NCI-H187 (cell line): ENCODE measurements at regions not wholly inside any gene's neighbourhood (a gene's known extent, or its start where the extent isn't known, plus 50 kb on each side); places are given as distances from the start of the nearest gene placed in this dataset.

Experiments
- DNase-seq, 2 experiments: peaks; one replicate each; lab custom pipeline; 2025; lab: John Stamatoyannopoulos, UW

DNA sequence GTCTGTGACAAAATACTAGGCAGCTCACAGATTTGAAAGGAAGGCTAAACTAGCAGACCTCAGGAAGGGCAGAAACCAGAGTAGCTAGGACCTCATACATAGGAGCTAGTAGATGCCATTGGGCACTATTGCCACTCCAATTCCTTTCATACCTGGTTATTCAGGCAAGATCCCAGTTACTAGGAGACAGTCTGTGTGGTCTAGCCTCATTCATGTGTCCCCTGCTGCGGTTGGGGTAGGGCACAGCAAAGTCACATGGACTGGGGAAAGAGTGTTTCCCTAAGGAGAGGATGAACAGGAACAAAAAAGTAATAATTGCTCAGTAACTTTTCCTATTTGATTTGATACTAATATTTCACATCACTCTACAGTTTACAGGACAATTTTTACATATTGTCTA, 204.6 kb upstream of the HEY2 start:
- no peak for DNase-seq

DNA sequence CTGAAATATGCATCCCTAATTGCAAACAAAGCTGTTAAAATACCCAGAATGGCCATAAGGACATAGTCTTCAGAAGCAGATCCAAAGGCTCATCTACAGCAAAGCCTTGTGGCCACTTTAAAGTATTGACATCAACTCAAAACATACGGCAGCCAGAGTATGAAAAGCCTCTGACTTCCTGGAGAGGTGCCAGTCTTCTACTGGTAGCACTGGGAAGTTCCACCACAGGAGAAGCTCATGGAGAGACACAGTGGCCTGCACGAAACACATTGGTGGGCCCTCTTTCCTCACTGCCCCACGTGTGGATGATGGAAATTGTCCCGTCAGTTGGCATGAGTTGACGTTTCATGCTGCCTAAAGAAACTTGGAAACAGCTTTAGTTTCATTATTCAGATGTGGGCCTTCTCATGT, 202.6 kb upstream of the HEY2 start:
- DNase-seq, result no peak

- no peak for DNase-seq
Observed at GRCh38 chr6:125547381-125547780, 202.1 kb upstream of the HEY2 start.

- no peak for DNase-seq
Observed at GRCh38 chr6:125549202-125549884, 200.1 kb upstream of the HEY2 start.

DNA sequence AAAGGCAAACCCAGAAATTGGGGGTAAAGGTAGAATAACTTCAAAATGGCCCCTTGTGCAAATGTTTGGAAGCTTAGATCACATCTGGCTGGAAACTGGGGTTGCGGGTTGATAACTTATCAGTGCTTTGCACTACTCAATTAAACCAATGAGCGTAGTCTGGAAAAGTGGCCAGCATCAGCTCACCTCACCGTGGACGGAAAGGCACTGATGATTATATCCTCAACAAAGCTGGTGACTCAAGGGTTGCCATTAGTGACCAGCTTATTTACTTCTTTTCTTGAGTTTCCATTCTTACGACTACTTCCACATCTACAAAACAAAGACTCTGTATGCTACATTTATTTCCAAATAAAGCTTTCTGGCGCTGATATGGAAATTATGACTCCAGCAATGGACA, 198.5 kb upstream of the HEY2 start:
- DNase-seq, result no peak

DNA sequence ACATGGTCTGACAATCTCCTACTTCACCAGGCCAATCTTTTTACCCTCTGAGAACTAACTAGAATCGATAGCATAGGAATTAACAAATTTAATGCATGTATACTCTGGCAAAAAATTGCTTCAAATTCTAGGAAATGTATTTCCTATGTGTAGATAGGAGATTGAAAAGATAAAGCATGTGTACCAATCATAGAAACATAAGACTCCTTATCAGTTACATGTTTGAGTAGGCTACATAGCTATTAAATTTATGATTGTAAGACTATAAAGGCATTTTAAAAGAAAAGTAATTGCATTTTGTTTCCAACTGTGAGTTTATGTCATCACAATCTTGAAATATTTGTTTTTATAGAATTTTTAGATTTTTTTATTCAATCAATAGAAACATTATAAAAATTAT, 196.6 kb upstream of the HEY2 start:
- no peak for DNase-seq

DNA sequence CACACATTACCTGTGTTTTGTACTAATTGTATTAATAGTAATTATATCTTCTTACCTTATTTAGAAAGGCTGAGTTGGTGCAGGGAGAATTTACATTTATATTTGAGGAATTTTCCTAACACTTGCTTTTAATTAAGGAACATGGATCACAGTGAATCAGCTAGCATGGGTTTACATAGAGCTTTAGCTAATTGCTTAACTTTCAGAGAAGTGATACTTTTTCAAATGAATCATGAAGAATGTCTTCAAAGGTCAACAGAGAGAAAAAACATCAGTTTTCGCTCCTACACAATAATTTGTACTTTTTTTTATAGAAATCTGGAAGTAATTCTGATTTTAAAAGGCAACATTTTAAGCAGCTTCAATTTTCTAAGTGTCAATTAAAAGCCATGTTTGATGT, 195.0 kb upstream of the HEY2 start:
- DNase-seq, result no peak

DNA sequence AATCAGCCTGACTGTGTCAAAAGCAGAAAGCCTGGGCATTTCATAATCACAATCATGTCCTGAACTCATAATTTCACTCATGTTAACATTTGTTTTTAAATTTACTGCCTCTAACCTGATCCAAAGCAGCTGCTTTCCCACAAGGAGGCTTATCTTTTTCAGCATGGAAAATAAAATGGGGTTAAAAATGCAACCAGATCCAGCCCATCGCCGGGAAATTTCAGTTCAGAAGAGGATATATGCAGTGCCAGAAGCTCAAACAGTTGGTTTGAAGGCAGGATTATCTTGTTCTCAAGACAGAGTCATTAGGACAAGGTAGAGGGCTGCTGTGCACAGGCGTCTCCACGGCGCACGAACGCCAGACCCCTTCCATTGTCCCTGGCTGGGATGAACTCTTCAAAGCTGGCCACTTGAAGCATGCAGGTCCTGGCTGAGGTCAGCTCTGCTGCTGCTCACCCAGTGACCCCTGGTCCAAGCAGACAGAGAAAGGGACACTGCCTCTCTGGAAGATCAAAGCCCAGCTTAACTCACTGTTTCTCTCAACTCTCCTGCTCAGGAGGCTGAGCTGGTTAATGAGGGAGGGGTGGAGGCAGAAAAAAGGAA, 191.1 kb upstream of the HEY2 start:
- no peak for DNase-seq

DNA sequence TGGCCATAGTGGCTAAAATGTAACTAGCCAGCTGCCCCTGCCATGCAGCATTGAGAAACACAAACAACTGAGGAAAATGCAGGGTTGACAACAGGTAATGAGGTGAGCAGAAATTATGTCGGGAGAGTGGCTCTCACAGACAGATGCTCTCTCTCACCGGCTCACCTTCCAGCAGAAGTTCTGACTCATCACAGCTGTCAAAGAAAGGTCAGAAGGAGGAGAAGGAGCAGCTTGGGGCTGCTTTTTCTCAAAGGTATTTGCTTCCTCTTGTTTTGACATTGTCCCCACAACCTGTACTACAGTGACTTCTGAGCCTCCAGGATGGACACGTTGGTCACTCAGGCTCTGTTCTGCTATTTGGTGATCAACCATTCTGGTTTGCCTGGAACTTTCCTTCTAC, 190.5 kb upstream of the HEY2 start:
- no peak for DNase-seq

- DNase-seq, result no peak
Observed at GRCh38 chr6:125562156-125562555, 187.3 kb upstream of the HEY2 start.

- DNase-seq, result no peak
Observed at GRCh38 chr6:125564941-125565340, 184.5 kb upstream of the HEY2 start.

DNA sequence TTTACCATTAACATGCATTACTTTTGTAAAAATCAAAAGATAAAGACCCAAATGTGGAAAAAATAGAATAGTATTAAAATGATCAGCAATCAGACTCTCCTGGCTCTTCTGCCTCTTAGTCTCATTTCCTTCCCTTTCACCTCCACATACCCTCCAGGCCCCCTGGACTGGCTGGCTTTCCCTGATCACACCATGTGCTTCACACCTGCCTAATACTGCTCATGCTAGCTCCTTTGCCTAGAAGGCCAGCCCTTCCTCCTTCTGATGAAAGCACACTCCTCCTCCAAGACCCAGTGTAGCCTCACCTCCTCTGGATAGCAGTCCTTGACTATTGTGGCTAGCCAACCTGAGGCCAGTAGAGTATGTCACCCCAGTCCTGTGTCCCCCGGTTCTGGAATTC, 182.0 kb upstream of the HEY2 start:
- no peak for DNase-seq

DNA sequence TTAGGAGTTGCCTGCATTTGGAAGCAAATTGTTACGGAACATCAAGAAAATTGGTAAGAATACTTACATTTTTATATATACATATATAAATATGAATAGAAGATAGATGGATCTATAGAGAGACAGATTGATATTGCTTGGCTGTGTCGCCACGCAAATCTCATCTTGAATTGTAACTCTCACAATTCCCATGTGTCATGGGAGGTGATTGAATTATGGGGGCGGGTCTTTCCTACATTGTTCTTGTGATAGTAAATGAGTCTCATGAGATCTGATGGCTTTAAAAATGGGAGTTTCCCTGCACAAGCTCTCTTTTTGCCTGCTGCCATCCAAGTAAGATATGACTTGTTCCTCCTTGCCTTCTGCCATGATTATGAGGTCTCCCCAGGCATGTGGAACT, 180.8 kb upstream of the HEY2 start:
- no peak for DNase-seq

DNA sequence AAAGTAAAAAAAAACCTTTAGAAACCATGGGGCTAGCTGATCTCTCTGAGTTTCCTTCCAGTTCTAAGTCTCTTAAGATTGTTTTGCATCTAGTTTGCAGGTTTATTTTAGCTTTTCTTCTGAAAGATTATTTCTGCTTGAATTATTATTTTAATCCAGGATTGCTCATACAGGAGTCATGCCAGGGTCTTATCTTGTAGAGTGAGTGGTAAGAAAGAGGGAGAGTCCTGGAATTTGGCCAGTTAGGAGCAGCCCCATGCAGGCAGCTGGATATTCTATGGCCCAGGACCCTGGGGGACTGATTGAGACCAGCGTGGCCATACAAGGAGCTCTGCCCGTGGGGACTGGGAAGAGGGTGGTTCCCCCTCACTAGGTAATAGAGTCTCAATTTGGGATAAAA, 178.9 kb upstream of the HEY2 start:
- no peak for DNase-seq

DNA sequence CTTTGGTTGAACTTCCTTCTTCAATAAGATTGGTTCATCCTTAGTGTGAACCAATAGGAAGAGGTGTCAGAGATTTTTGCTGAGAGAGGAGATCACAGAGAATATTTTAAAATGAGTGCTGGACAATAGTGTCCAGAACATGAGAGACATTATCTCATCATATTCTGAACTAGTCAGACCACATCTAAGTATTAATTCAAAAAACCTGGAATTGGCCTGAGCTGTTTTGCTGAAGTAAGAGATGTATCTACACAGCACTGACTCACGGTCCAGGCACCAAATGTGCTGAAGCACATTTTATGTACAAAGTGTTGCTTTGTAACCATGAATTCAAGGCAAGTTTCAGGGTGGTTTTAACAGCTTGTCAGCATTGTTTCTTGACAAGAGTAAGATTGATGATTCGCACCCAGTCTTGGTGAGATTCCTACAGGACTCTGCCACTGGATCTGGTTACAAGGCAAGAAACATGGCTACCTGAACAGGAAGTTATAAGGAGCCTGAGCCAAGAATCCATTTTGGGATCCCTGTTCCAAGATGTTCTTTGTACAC, 178.2 kb upstream of the HEY2 start:
- no peak for DNase-seq

GRCh38 chr6:125574604-125575003, 174.8 kb upstream of the HEY2 start:
- no peak for DNase-seq

- no peak for DNase-seq
Observed at GRCh38 chr6:125577124-125577662, 172.2 kb upstream of the HEY2 start.

DNA sequence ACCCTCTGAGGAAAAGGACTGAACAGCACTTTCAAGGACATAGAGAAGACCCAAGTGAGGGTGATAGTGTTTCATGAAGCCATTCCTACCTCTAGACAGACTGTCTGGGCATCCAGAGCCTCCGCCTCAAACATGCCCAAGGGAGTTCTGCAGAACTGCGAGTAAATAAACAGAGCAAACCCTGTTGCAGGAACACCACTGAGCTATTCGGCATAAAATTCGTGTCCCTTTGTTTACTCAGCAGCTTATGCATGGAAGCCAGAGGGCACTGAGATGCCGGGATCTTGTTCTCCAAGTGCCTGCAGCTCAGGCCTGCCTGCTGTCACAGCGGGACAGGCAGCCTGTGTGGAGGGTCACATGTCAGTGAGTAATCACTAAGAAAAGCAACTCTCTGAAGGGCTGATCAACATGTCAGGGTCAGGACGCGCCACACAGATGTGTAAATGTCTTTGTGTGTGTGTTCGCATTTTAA, 164.9 kb upstream of the HEY2 start:
- DNase-seq, result peak; percentile 20 to 47

DNA sequence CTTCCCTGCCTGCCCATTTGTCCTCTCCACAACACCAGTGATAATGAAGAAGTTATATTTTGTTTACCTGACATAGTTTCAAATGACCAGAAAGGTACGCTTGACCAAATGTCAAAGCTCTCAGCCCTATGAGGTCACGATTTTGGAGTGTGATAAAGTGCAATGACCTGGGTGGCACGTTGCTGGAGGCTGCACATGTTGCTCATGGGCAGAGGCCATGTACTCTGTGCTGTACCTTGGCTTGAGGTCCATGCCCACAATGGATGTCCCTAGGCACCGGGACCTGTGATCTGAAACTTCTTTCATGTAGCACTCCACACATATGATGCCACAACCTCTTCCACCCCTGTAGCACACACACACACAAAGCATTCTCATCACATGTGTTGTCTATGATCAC, 164.0 kb upstream of the HEY2 start:
- no peak for DNase-seq

- DNase-seq, result no peak
Observed at GRCh38 chr6:125586074-125586473, 163.4 kb upstream of the HEY2 start.

DNA sequence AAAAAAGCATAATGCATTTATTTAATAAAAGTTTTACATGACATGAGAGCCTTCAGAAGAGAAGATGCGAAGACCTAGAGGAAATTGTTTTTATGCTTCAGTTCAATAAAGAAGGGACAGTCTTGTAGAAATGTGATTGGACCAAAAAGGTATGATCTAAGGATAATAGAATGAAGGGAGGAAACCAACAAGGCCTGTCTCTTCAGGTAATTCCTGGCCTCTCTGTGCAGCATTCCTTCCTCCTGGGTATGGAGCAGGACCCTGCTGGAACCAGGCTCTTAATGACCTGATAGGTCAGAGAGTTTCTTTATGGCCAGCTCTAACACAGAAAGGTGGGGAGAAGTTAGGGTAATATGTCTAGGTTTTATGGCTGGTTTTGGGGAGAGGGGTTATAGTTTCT, 162.8 kb upstream of the HEY2 start:
- no peak for DNase-seq

- DNase-seq, result no peak
Observed at GRCh38 chr6:125587666-125588632, 161.5 kb upstream of the HEY2 start.
